Testis (tissue), 2 donors: ENCODE measurements at regions not wholly inside any gene's neighbourhood (a gene's known extent, or its start where the extent isn't known, plus 50 kb on each side); places are given as distances from the start of the nearest gene placed in this dataset.

Experiments
- DNase-seq: peaks from one replicate; pipeline ENCODE4 v3.0.0-alpha.2; 2019
- H3K27ac ChIP-seq, 2 donors: fragments of 200-600 bp; sonication (generic); one replicate each; pipeline ENCODE4 v1.5.1; 2019
- H3K27me3 ChIP-seq: fragments of 200-600 bp; sonication (generic); one replicate; pipeline ENCODE4 v1.5.1; 2019
- H3K36me3 ChIP-seq: fragments of 200-600 bp; sonication (generic); one replicate; pipeline ENCODE4 v1.5.1; 2017; ENCODE audit warnings: low read depth; ENCODE audit errors: missing control alignments
- H3K4me1 ChIP-seq: fragments of 200-600 bp; sonication (generic); one replicate; pipeline ENCODE4 v1.5.1; 2019
- H3K4me3 ChIP-seq, 2 donors: fragments of 200-600 bp; sonication (generic); one replicate each; pipeline ENCODE4 v1.5.1; 2017 to 2019
- H3K9me3 ChIP-seq: fragments of 200-600 bp; sonication (generic); one replicate; pipeline ENCODE4 v1.5.1; 2017
- POLR2A ChIP-seq: fragments of 450-650 bp; IDR thresholded peaks from one replicate; pipeline ENCODE4 v1.6.1; 2017; ENCODE audit warnings: antibody characterized with exemption, mild to moderate bottlenecking, moderate library complexity
- WGBS, 2 donors: methylation state at CpG; one replicate each; pipeline ENCODE4 v1.1.5; 2018; 5-methylcytosine and 5-hydroxymethylcytosine counted together
- intact Hi-C: fragments of 100-400 bp; cut with DNase I; formaldehyde crosslinking; loops from one replicate; pipeline ENCODE4 v1.15.1; 2023; ENCODE audit warnings: low total_unique reads
- TF ChIP-seq, protein P1 (sequence below), 3 experiments: fragments of 450-650 bp in 2 of 3; fragments of 200-600 bp in 1 of 3; sonication (generic) in 1 of 3; IDR thresholded peaks; one replicate each; pipeline ENCODE4 v1.5.1; 2016 to 2019; ENCODE audit warnings: antibody characterized with exemption in 3 of 3, mild to moderate bottlenecking in 2 of 3, moderate library complexity in 1 of 3

DNA sequence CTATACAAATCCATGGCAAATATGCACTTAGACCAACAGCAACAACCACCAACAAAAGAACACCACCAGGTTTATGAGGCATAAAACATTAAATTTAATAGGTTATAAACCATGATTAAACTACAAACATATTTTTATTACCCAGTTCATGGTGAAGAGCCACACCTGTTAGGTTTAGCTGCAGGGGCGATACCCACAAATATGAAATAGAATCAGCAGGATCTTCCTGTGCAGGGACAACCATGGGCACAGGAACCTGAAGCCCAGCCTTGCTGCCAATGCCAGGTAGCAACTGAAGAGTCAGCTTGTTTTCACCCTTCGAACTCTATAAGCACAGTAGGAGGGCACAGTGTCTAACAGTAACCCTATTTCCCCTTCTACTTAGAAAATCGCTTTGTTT lies 675.0 kb downstream of the SATB2 start:
- H3K36me3 ChIP-seq, result no peaks in the 10 kb centered on the region
- DNase-seq, result no peak
- no peaks in the 10 kb centered on the region for H3K4me1 ChIP-seq
- H3K27ac ChIP-seq, result no peak overlapping the region
- intact Hi-C loops, result no loop called here
- H3K27me3 ChIP-seq, result no peaks in the 10 kb centered on the region
- no peaks in the 10 kb centered on the region for H3K9me3 ChIP-seq
- TF ChIP-seq, protein P1, sequence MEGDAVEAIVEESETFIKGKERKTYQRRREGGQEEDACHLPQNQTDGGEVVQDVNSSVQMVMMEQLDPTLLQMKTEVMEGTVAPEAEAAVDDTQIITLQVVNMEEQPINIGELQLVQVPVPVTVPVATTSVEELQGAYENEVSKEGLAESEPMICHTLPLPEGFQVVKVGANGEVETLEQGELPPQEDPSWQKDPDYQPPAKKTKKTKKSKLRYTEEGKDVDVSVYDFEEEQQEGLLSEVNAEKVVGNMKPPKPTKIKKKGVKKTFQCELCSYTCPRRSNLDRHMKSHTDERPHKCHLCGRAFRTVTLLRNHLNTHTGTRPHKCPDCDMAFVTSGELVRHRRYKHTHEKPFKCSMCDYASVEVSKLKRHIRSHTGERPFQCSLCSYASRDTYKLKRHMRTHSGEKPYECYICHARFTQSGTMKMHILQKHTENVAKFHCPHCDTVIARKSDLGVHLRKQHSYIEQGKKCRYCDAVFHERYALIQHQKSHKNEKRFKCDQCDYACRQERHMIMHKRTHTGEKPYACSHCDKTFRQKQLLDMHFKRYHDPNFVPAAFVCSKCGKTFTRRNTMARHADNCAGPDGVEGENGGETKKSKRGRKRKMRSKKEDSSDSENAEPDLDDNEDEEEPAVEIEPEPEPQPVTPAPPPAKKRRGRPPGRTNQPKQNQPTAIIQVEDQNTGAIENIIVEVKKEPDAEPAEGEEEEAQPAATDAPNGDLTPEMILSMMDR (IDR thresholded peaks at IDR 0.05), result no peak
- no peak for TF ChIP-seq POLR2A
- no peak overlapping the region for H3K4me3 ChIP-seq
- 85 to 86% methylated on average over 3 of the region's 3 CpGs for WGBS, 2 donors

DNA sequence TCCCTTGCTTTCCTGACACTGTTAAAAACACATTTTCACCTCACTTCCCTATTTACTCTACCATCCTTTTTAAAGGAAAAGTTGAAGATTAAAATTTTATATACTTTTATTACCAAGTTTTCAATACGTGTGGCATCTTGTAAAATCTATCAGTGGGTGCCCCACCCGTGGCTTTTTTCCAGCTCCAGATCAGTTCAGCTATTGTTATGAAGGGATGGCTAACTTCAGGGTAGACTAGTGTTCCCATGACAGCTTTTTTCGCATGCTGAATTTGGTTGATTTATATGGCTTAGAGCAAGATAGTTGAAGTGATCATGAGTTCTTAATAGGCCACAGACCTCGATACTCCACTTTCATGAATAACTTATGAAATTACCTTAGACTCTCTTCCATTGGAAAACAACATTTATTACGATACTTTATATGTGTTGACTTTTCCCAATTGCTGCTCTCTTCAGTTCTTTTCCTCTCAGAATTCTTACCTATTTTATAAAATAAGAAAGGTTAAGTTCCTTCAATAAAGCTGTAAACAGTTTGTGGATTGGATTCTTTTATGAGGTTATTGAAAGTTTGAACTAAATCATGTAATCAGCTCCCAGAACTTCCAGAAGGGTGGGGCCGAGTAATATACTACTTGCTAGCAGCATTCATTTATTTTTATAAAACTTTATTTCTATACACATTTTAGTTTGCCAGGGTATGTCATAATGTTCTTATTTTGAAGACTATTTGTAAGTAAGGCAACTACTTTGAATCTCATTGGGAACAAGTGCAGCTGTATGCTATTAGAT lies 680.9 kb downstream of the SATB2 start:
- intact Hi-C loops, result no loop called here
- H3K9me3 ChIP-seq, result no peaks in the 10 kb centered on the region
- no peaks in the 10 kb centered on the region for H3K4me1 ChIP-seq
- 82 to 86% methylated on average over 6 of the region's 6 CpGs for WGBS, 2 donors
- H3K27me3 ChIP-seq, result no peaks in the 10 kb centered on the region
- H3K27ac ChIP-seq, result no peak overlapping the region
- H3K4me3 ChIP-seq, result no peak overlapping the region
- DNase-seq, result no peak
- TF ChIP-seq, protein P1 (IDR thresholded peaks at IDR 0.05), result no peak
- TF ChIP-seq POLR2A, result no peak
- H3K36me3 ChIP-seq, result no peaks in the 10 kb centered on the region

DNA sequence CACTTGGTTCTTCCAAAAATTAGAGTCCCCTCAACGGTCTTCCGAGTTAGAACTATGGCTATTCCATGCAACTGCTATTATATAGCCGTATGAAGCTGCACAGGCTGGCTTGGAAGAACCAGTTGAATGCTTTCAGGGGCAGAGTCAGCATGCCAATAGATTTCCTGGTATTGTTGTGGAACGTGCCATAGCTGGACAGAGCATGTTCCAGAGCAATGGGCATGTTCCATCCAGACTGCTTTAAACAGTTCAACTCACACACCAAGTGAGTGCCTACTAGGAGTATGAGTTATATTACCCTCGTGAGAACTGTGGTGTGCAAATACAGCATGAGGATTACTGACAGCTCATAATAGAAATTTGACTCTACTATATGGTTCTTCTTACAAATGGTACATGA lies 682.0 kb downstream of the SATB2 start:
- TF ChIP-seq, protein P1 (IDR thresholded peaks at IDR 0.05), result no peak
- no peak for TF ChIP-seq POLR2A
- Histone ChIP-seq H3K4me1 (no peaks in the 10 kb centered on the region), H3K36me3 (no peaks in the 10 kb centered on the region), H3K27me3 (no peaks in the 10 kb centered on the region), H3K27ac (no peak overlapping the region), H3K4me3 (no peak overlapping the region), H3K9me3 (no peaks in the 10 kb centered on the region)
- DNase-seq, result no peak
- intact Hi-C loops, result no loop called here
- WGBS, 2 donors, result 88 to 94% methylated on average over 5 of the region's 5 CpGs

DNA sequence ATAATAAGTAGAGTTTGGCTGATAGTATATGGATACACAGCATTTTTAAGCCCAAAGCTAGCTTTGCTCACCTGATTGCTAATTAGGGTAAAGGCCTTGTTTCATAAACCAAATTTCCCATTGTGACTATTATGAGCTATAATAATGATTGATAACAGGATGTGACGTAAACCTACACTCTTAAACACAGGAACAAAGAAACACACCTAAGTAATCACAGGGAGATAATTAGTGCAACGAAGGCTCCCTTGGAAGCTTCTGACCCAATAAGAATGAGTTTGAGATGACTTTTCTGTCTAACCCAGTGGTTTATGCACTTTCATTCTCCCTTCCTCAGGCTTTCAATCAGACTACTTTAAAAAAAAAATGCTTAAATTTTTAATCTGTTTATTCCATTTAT lies 683.2 kb downstream of the SATB2 start:
- intact Hi-C loops, result no loop called here
- no peak overlapping the region for H3K4me3 ChIP-seq
- TF ChIP-seq, protein P1 (IDR thresholded peaks at IDR 0.05), result no peak
- TF ChIP-seq POLR2A, result no peak
- no peak for DNase-seq
- H3K9me3 ChIP-seq, result no peaks in the 10 kb centered on the region
- WGBS, 2 donors, result 73 to 83% methylated on average over 2 of the region's 2 CpGs
- H3K27ac ChIP-seq, result no peak overlapping the region
- H3K4me1 ChIP-seq, result no peaks in the 10 kb centered on the region
- no peaks in the 10 kb centered on the region for H3K27me3 ChIP-seq
- H3K36me3 ChIP-seq, result no peaks in the 10 kb centered on the region

DNA sequence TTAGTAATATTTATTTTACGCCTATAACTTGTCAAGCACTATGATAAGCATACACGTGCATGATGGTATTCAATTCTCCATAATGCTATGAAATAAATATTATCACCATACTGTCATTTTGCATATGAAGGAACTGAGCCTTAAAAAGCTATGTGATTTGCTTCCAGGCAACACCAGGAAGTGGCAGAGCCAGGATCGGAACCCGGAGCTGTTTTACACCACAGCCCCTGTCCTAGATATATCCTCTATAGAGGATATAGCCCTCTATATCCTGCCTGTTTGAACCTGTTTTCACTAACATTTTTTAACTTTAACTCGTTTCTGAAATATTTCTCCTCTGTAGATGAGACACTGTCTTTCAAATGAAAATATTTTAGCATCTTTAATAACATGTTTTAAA lies 690.0 kb downstream of the SATB2 start:
- WGBS, 2 donors, result 81 to 85% methylated on average over 5 of the region's 5 CpGs
- no peaks in the 10 kb centered on the region for H3K36me3 ChIP-seq
- intact Hi-C loops, result no loop called here
- H3K4me1 ChIP-seq, result no peaks in the 10 kb centered on the region
- H3K27me3 ChIP-seq, result no peaks in the 10 kb centered on the region
- no peaks in the 10 kb centered on the region for H3K9me3 ChIP-seq
- DNase-seq, result no peak
- H3K27ac ChIP-seq, result no peak overlapping the region
- no peak overlapping the region for H3K4me3 ChIP-seq
- TF ChIP-seq, protein P1 (IDR thresholded peaks at IDR 0.05), result no peak
- no peak for TF ChIP-seq POLR2A
